KOPT-K1 (cell line): ENCODE measurements at regions not wholly inside any gene's neighbourhood (a gene's known extent, or its start where the extent isn't known, plus 50 kb on each side); places are given as distances from the start of the nearest gene placed in this dataset.
A peak's percentile ranks its signal among the peaks of the same experiment; 100 is the strongest.

Source experiments
- H3K27ac ChIP-seq: fragments of 200-600 bp; sonication (generic); 2 replicates; pipeline ENCODE4 v1.5.1; 2016; ENCODE audit warnings: antibody characterized with exemption, mild to moderate bottlenecking, low read depth, low read length; ENCODE audit not compliant: poor library complexity, severe bottlenecking
- H3K36me3 ChIP-seq: fragments of 200-600 bp; sonication (generic); 2 replicates; pipeline ENCODE4 v1.5.1; 2017; ENCODE audit warnings: antibody characterized with exemption, mild to moderate bottlenecking, low read length, moderate library complexity; ENCODE audit not compliant: insufficient read depth
- H3K9me3 ChIP-seq: fragments of 200-600 bp; sonication (generic); 2 replicates; pipeline ENCODE4 v1.5.1; 2017; ENCODE audit warnings: antibody characterized with exemption, low read length, mild to moderate bottlenecking; ENCODE audit not compliant: insufficient read depth, poor library complexity, severe bottlenecking

DNA sequence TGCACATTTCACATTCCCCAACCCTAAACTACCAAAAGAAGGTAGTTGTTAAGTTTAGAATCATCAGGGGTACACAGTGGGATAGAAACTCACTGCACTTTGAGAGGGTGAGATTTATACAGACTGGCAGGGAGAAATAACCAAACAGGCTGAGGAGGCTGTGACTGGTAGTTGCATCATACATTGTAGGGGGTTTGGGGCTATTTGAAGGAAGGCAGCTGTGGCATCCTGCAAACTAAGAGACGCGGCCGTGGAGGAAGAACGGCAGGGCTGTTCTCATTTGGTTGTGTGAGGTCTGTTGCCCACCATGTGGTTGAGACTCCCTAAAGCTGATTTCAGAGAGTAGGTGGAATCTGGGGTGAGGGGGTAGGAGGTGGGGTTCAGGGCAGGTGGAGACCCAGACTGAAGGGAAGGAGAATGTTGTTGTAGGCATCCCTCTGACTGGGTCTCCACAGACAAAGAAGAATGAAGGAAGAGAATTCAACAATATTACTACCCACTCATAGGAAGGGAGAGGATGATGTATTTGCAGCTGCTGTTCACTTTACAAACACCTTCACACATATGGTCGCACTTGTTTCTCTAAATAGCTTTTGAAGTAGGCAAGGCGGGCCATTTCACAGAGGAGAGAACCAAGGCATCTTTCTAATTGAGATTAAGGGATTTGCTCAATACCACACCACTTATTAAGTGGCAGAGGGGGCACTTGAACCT lies 170.9 kb upstream of the SIX2 start:
- Histone ChIP-seq H3K9me3 (no peaks in the 10 kb centered on the region), H3K36me3 (no peaks in the 10 kb centered on the region), H3K27ac (no peak overlapping the region)

DNA sequence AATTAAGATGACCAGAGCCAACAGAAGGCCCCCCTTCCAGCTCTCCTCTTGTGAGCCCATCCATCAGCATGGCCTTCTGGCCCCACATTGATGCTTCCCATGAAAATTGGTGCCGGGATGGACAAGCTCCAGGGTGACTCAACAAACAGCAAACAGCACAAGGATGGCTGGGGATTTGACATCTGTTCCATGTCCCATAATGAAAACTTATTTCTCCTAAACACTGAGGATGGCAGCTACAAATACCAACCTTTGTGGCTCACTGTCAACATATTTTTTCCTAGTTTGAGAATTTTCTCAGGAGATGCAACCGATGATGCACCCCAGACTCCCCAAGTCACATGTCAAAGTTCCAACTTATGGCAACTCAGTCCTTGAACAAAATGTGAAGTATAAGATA lies 169.6 kb upstream of the SIX2 start:
- H3K36me3 ChIP-seq, result no peaks in the 10 kb centered on the region
- H3K27ac ChIP-seq, result no peak overlapping the region
- no peaks in the 10 kb centered on the region for H3K9me3 ChIP-seq

- Histone ChIP-seq H3K27ac (no peak overlapping the region), H3K9me3 (no peaks in the 10 kb centered on the region), H3K36me3 (no peaks in the 10 kb centered on the region)
Observed at GRCh38 chr2:45178359-45178758, 169.1 kb upstream of the SIX2 start.

GRCh38 chr2:45177870-45178269 lies 168.6 kb upstream of the SIX2 start:
- no peaks in the 10 kb centered on the region for H3K36me3 ChIP-seq
- H3K9me3 ChIP-seq, result no peaks in the 10 kb centered on the region
- no peak overlapping the region for H3K27ac ChIP-seq

- no peak overlapping the region for H3K27ac ChIP-seq
- no peaks in the 10 kb centered on the region for H3K9me3 ChIP-seq
Observed at GRCh38 chr2:45176390-45176789, 167.1 kb upstream of the SIX2 start.

GRCh38 chr2:45173513-45173912 lies 164.3 kb upstream of the SIX2 start:
- Histone ChIP-seq H3K36me3 (no peaks in the 10 kb centered on the region), H3K27ac (no peak overlapping the region), H3K9me3 (no peaks in the 10 kb centered on the region)

More at GRCh38 chr2:45176390-45176789, 167.1 kb upstream of the SIX2 start:
- no peaks in the 10 kb centered on the region for H3K36me3 ChIP-seq

- Histone ChIP-seq H3K9me3 (no peaks in the 10 kb centered on the region), H3K36me3 (no peaks in the 10 kb centered on the region), H3K27ac (no peak overlapping the region)
Observed at GRCh38 chr2:45172760-45173392, 163.6 kb upstream of the SIX2 start.

- no peak overlapping the region for H3K27ac ChIP-seq
- no peaks in the 10 kb centered on the region for H3K36me3 ChIP-seq
- no peaks in the 10 kb centered on the region for H3K9me3 ChIP-seq
Observed at GRCh38 chr2:45172142-45172541, 162.9 kb upstream of the SIX2 start.

- H3K9me3 ChIP-seq, result no peaks in the 10 kb centered on the region
- no peaks in the 10 kb centered on the region for H3K36me3 ChIP-seq
- no peak overlapping the region for H3K27ac ChIP-seq
Observed at GRCh38 chr2:45171136-45171501, 161.9 kb upstream of the SIX2 start.

- H3K27ac ChIP-seq, result no peak overlapping the region
- H3K9me3 ChIP-seq, result no peaks in the 10 kb centered on the region
- no peaks in the 10 kb centered on the region for H3K36me3 ChIP-seq
Observed at GRCh38 chr2:45170191-45171135, 161.2 kb upstream of the SIX2 start.

DNA sequence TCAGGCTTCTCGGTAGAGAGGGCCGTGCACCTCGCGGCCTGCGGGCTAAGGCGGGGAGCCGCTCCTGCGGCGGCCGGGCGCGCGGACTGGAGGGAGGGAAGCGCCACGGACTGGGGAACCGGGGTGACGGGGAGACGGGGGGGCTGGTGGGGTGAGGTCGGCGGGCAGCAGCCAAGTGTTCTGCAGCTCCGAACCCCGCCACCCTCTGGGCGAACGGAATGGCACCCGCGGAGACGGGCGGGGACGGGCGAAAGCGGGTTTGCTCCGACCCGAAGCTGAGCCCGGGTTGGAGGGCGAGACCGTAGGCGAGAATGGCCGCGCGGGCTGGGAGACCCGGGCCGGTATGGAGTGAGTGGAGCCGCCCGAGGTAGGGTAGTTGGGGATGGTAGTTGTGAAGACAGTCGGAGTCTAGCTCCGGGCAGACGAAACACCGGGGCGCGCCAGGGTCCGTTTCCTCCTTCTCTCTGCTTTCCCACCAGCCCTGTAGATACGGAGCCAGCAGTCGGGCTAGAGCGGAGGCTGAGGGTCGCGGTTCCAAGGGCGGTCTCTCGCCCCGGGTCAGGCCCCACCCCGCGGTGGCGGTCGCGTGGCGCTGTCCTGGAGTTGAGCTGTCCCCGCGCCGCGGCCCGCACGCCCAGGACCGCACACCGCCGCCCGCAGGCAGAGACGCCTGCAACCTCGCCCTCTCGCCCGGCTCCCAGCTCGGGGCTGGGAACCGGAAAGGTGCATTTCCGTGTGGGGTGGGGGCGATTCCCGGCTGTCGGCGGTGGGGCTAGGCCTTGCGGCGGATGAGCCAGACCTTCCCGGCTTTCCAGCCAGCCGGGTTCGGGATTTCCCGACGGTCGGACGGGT lies 160.3 kb upstream of the SIX2 start:
- no peaks in the 10 kb centered on the region for H3K36me3 ChIP-seq
- peak overlapping the region; percentile 40 for H3K27ac ChIP-seq
- H3K9me3 ChIP-seq, result no peaks in the 10 kb centered on the region

DNA sequence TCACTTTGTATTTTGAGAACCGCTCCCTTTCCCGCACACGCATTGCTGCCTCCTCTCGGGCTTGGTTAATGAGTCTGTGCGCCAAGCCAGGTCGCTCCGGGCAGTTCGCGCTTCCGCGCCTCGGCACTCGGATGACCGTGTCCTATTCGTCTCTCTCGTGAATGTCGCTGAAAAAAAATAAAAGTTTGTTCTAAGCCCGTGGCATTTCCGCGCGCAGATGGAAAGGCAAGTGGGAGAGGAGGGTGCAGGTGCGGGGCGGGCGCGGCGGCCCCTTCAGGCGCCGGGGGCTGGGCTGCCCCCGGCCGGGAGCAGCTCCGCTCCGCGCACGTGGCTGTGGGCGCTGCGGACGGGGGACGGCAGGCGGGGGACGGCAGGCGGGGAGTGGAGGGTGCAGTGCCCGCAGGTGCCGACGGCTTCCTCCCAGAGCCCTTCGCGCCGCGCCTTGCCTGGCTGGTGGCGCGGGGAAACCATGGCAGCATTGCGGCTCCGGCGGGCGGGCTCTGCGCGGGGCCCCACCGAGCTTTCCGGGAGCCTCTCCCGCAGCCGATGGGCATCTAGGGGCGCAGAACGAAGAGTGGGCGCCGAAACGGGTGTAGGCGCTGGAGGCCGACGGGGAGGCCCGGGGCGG lies 159.6 kb upstream of the SIX2 start:
- no peaks in the 10 kb centered on the region for H3K9me3 ChIP-seq
- H3K27ac ChIP-seq, result peak overlapping the region; percentile 40
- no peaks in the 10 kb centered on the region for H3K36me3 ChIP-seq

DNA sequence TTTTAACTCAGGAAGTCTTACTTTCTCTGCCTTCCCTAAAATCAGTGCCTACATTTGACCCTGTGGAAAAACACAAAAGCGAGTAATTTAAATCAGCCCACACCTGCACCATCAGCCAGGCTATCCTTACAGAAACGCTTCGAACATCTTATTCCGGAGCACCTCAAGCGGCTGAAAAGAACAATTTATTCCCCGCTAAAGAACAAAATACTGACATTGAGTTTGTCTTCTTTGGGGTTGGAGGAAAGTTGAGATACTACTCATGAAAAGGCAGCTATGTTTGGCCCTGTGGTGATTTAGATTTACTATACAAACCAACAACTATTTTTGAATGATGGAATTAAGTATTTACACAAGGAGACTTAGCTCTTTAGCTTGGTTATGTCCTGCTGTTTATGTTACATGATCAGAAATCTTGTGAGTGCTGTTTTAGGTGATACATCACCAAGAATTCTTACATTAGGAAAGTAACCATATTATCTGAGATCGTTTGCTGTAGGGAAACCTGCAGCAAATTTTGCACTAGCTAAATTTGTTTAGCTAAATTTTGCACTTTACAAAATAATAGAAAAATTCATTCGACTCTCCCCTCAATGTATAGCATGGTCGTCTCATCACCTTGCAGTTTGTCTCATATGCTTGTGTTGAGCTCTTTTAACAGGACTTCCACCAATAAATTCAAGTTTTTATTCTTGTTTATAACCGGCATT lies 158.8 kb upstream of the SIX2 start:
- Histone ChIP-seq H3K9me3 (no peaks in the 10 kb centered on the region), H3K27ac (no peak overlapping the region), H3K36me3 (no peaks in the 10 kb centered on the region)
